ENCODE measurements at regions not wholly inside any gene's neighbourhood (a gene's known extent, or its start where the extent isn't known, plus 50 kb on each side); places are given as distances from the start of the nearest gene placed in this dataset.

DNA sequence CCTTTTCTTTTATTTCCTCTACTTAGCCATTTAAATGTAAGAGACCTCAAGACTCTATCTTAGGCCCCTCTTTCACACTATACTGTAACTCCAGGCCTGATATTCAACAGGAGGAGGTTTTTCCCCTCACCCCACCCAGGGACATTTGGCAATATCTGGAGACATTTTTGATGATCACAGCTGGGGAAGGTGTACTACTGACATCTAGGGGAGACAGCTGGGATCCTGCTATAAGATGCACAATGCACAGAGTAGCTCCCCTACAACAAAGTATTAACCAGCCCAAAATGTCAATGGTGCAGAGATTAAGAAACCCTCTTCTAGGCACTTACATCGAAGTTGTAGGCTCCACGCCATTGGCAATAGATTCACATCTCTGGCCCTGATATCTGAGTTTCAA lies 517.5 kb upstream of the UBE2E2 start:
- TF ChIP-seq PPARA (CRISPR knock-in tag; IDR thresholded peaks at IDR 0.05; ENCODE audit: borderline replicate concordance) (no peak), ZNF8 (CRISPR knock-in tag; IDR thresholded peaks at IDR 0.05) (no peak)

All from SK-N-SH treated with all-trans-retinoic acid at 6 μM for 48 hours (cell line).